ENCODE measurements at regions not wholly inside any gene's neighbourhood (a gene's known extent, or its start where the extent isn't known, plus 50 kb on each side); places are given as distances from the start of the nearest gene placed in this dataset.

GRCh38 chr12:102759466-102759865 is 157.6 kb downstream of the PAH start:
- no peak for TF ChIP-seq CTCF (IDR thresholded peaks at IDR 0.05)

- no peak for TF ChIP-seq CTCF (IDR thresholded peaks at IDR 0.05)
Observed at GRCh38 chr12:102757882-102758226, 159.2 kb downstream of the PAH start.

- TF ChIP-seq CTCF (IDR thresholded peaks at IDR 0.05) = no peak
Observed at GRCh38 chr12:102757154-102757881, 159.7 kb downstream of the PAH start.

GRCh38 chr12:102756530-102756929 is 160.5 kb downstream of the PAH start:
- no peak for TF ChIP-seq CTCF (IDR thresholded peaks at IDR 0.05)

GRCh38 chr12:102755266-102755665 is 161.8 kb downstream of the PAH start:
- no peak for TF ChIP-seq CTCF (IDR thresholded peaks at IDR 0.05)

- no peak for TF ChIP-seq CTCF (IDR thresholded peaks at IDR 0.05)
Observed at GRCh38 chr12:102753802-102754201, 163.2 kb downstream of the PAH start.

- no peak for TF ChIP-seq CTCF (IDR thresholded peaks at IDR 0.05)
Observed at GRCh38 chr12:102748704-102749103, 168.3 kb downstream of the PAH start.

GRCh38 chr12:102746963-102747362 is 170.1 kb downstream of the PAH start:
- no peak for TF ChIP-seq CTCF (IDR thresholded peaks at IDR 0.05)
